Loucy (cell line): ENCODE measurements at regions not wholly inside any gene's neighbourhood (a gene's known extent, or its start where the extent isn't known, plus 50 kb on each side); places are given as distances from the start of the nearest gene placed in this dataset.

Experiments used
- H2AFZ ChIP-seq: fragments of 200-600 bp; sonication (generic); 2 replicates; pipeline ENCODE4 v1.6.0; 2016; ENCODE audit warnings: antibody characterized with exemption, mild to moderate bottlenecking, low read length, moderate library complexity
- H3F3A ChIP-seq: fragments of 200-600 bp; 2 replicates; pipeline ENCODE4 v1.6.0; 2016; ENCODE audit warnings: antibody characterized with exemption, low read depth, mild to moderate bottlenecking
- H3K27me3 ChIP-seq: fragments of 200-600 bp; sonication (generic); 2 replicates; pipeline ENCODE4 v1.6.1; 2014; ENCODE audit warnings: low read length, mild to moderate bottlenecking; ENCODE audit not compliant: insufficient read depth, poor library complexity, severe bottlenecking
- H3K36me3 ChIP-seq: fragments of 200-600 bp; sonication (generic); 2 replicates; pipeline ENCODE4 v1.6.1; 2016; ENCODE audit warnings: low read length; ENCODE audit not compliant: insufficient read depth
- H3K4me1 ChIP-seq: fragments of 200-600 bp; sonication (generic); 2 replicates; pipeline ENCODE4 v1.5.1; 2014; ENCODE audit warnings: low read length, mild to moderate bottlenecking; ENCODE audit not compliant: insufficient read depth, poor library complexity, severe bottlenecking
- H3K4me2 ChIP-seq: fragments of 200-600 bp; sonication (generic); 2 replicates; pipeline ENCODE4 v1.6.0; 2014; ENCODE audit warnings: antibody characterized with exemption, low read length, low read depth, mild to moderate bottlenecking; ENCODE audit not compliant: poor library complexity, severe bottlenecking
- H3K4me3 ChIP-seq: fragments of 200-600 bp; sonication (generic); 2 replicates; pipeline ENCODE4 v1.5.1; 2014; ENCODE audit warnings: low read length, mild to moderate bottlenecking, mixed read lengths; ENCODE audit not compliant: poor library complexity, severe bottlenecking
- H3K79me2 ChIP-seq: fragments of 200-600 bp; sonication (generic); 2 replicates; pipeline ENCODE4 v1.6.1; 2014; ENCODE audit warnings: low read length; ENCODE audit not compliant: insufficient read depth
- H3K9ac ChIP-seq: fragments of 200-600 bp; sonication (generic); 2 replicates; pipeline ENCODE4 v1.6.0; 2014; ENCODE audit warnings: mild to moderate bottlenecking, low read depth, low read length, moderate library complexity; ENCODE audit not compliant: poor library complexity, severe bottlenecking
- H3K9me2 ChIP-seq: fragments of 200-600 bp; sonication (generic); replicated peaks from 2 replicates; pipeline ENCODE4 v1.6.1; 2016; ENCODE audit warnings: low read depth, low read length, mixed read lengths
- H3K9me3 ChIP-seq: fragments of 200-600 bp; sonication (generic); 2 replicates; pipeline ENCODE4 v1.6.1; 2014; ENCODE audit warnings: mild to moderate bottlenecking, antibody characterized with exemption, low read length, low read depth; ENCODE audit not compliant: insufficient read depth
- H4K20me1 ChIP-seq: fragments of 200-600 bp; sonication (generic); 2 replicates; pipeline ENCODE4 v1.6.0; 2014; ENCODE audit warnings: antibody characterized with exemption, low read length, mild to moderate bottlenecking; ENCODE audit not compliant: insufficient read depth, poor library complexity, severe bottlenecking
- CTCF ChIP-seq: fragments of 200-600 bp; sonication (generic); conservative IDR thresholded peaks from 2 replicates; pipeline ENCODE4 v1.5.1; 2014; ENCODE audit warnings: mild to moderate bottlenecking, antibody characterized with exemption, low read length
- EZH2phosphoT487 ChIP-seq: fragments of 200-600 bp; IDR thresholded peaks from 2 replicates; pipeline ENCODE4 v1.6.1; 2018; ENCODE audit warnings: antibody characterized with exemption, mild to moderate bottlenecking, moderate library complexity, borderline replicate concordance

- Histone ChIP-seq H3K4me1 (peaks cover 73% of the 10 kb centered on the region), H3K9ac (no peak overlapping the region), H3F3A (no peaks in the 10 kb centered on the region), H3K9me3 (no peaks in the 10 kb centered on the region), H3K4me3 (no peak overlapping the region), H3K27me3 (no peaks in the 10 kb centered on the region), H3K9me2 (no peaks in the 10 kb centered on the region), H2AFZ (no peak overlapping the region; the same call in 1 of the 2 replicates), H3K36me3 (no peaks in the 10 kb centered on the region), H3K4me2 (no peak overlapping the region), H3K79me2 (no peaks in the 10 kb centered on the region), H4K20me1 (no peaks in the 10 kb centered on the region)
- no peak for TF ChIP-seq EZH2phosphoT487
- no peak for TF ChIP-seq CTCF
Measured at GRCh38 chr6:14867802-14868201, 378.1 kb upstream of the JARID2 start.

- Histone ChIP-seq H3K4me3 (no peak overlapping the region), H3K9me3 (no peaks in the 10 kb centered on the region), H3K4me1 (peaks cover 55% of the 10 kb centered on the region), H3K9ac (no peak overlapping the region), H4K20me1 (no peaks in the 10 kb centered on the region), H3K36me3 (no peaks in the 10 kb centered on the region), H2AFZ (no peak overlapping the region), H3K9me2 (no peaks in the 10 kb centered on the region), H3K27me3 (no peaks in the 10 kb centered on the region), H3K4me2 (no peak overlapping the region), H3F3A (no peaks in the 10 kb centered on the region; the same call in 1 of the 2 replicates), H3K79me2 (no peaks in the 10 kb centered on the region)
- TF ChIP-seq CTCF = no peak
- no peak for TF ChIP-seq EZH2phosphoT487
Measured at GRCh38 chr6:14871221-14871620, 374.6 kb upstream of the JARID2 start.

- no peak overlapping the region for H2AFZ ChIP-seq
- H3K4me3 ChIP-seq = no peak overlapping the region
- H3K9me3 ChIP-seq = no peaks in the 10 kb centered on the region
- no peaks in the 10 kb centered on the region for H3K36me3 ChIP-seq
- H4K20me1 ChIP-seq = no peaks in the 10 kb centered on the region
- TF ChIP-seq EZH2phosphoT487 = no peak
- no peaks in the 10 kb centered on the region; the same call in 1 of the 2 replicates for H3F3A ChIP-seq
- peaks cover 63% of the 10 kb centered on the region for H3K4me1 ChIP-seq
- no peak overlapping the region for H3K9ac ChIP-seq
- H3K9me2 ChIP-seq = no peaks in the 10 kb centered on the region
- no peaks in the 10 kb centered on the region for H3K79me2 ChIP-seq
- no peak overlapping the region for H3K4me2 ChIP-seq
- H3K27me3 ChIP-seq = no peaks in the 10 kb centered on the region
Measured at GRCh38 chr6:14873101-14873500, 372.8 kb upstream of the JARID2 start.

GRCh38 chr6:14873781-14874441, 372.0 kb upstream of the JARID2 start:
- no peaks in the 10 kb centered on the region for H3K36me3 ChIP-seq
- no peaks in the 10 kb centered on the region for H3K9me2 ChIP-seq
- H3F3A ChIP-seq = no peaks in the 10 kb centered on the region; the same call in 1 of the 2 replicates
- H3K4me3 ChIP-seq = no peak overlapping the region
- H3K4me2 ChIP-seq = no peak overlapping the region
- H3K9ac ChIP-seq = no peak overlapping the region
- no peaks in the 10 kb centered on the region for H3K9me3 ChIP-seq
- no peaks in the 10 kb centered on the region for H3K79me2 ChIP-seq
- H3K27me3 ChIP-seq = no peaks in the 10 kb centered on the region
- TF ChIP-seq EZH2phosphoT487 (no peak), CTCF (no peak)
- H4K20me1 ChIP-seq = no peaks in the 10 kb centered on the region
- peaks cover 64% of the 10 kb centered on the region for H3K4me1 ChIP-seq
- H2AFZ ChIP-seq = no peak overlapping the region
